ENCODE measurements at regions not wholly inside any gene's neighbourhood (a gene's known extent, or its start where the extent isn't known, plus 50 kb on each side); places are given as distances from the start of the nearest gene placed in this dataset.

GRCh38 chr2:128494640-128495321, 176.1 kb upstream of the HS6ST1 start:
- no peak for TF ChIP-seq FOS (IDR thresholded peaks at IDR 0.05; ENCODE audit: borderline replicate concordance, insufficient read depth, low read length)
- TF ChIP-seq CTCF (IDR thresholded peaks at IDR 0.05; ENCODE audit: extremely low read depth in 1 of 2, insufficient read depth in 1 of 2, low read depth in 1 of 2, low read length in 2 of 2) = no peak
- no peak for TF ChIP-seq POLR2A (IDR thresholded peaks at IDR 0.05; ENCODE audit: low read depth, low read length)
- no peak for TF ChIP-seq GATA2 (IDR thresholded peaks at IDR 0.05; ENCODE audit: insufficient read depth, insufficient read length, low read depth, low read length)
- no peak for TF ChIP-seq POLR2AphosphoS5 (IDR thresholded peaks at IDR 0.05; ENCODE audit: insufficient read depth, low read depth, low read length)
- TF ChIP-seq, protein P1, sequence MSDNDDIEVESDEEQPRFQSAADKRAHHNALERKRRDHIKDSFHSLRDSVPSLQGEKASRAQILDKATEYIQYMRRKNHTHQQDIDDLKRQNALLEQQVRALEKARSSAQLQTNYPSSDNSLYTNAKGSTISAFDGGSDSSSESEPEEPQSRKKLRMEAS (IDR thresholded peaks at IDR 0.05; ENCODE audit: insufficient read depth, insufficient read length) = no peak
